OCI-LY1 (cell line): ENCODE measurements at regions not wholly inside any gene's neighbourhood (a gene's known extent, or its start where the extent isn't known, plus 50 kb on each side); places are given as distances from the start of the nearest gene placed in this dataset.

Source experiments
- CTCF ChIP-seq: fragments of 200-600 bp; sonication (generic), shearing (Covaris generic); IDR thresholded peaks from 2 replicates; pipeline ENCODE4 v1.5.1; 2017; ENCODE audit warnings: mild to moderate bottlenecking, antibody characterized with exemption, low read length, moderate library complexity, mixed read lengths
- EZH2 ChIP-seq: fragments of 200-600 bp; sonication (generic), shearing (Covaris generic); IDR thresholded peaks from 2 replicates; pipeline ENCODE4 v1.8.0; 2017; ENCODE audit warnings: borderline replicate concordance, mixed run types, mild to moderate bottlenecking, antibody characterized with exemption, low read length, moderate library complexity, mixed read lengths

GRCh38 chr3:72295962-72296450, 511.1 kb upstream of the PROK2 start:
- TF ChIP-seq EZH2 (no peak), CTCF (no peak)
